ENCODE measurements at regions not wholly inside any gene's neighbourhood (a gene's known extent, or its start where the extent isn't known, plus 50 kb on each side); places are given as distances from the start of the nearest gene placed in this dataset.

DNA sequence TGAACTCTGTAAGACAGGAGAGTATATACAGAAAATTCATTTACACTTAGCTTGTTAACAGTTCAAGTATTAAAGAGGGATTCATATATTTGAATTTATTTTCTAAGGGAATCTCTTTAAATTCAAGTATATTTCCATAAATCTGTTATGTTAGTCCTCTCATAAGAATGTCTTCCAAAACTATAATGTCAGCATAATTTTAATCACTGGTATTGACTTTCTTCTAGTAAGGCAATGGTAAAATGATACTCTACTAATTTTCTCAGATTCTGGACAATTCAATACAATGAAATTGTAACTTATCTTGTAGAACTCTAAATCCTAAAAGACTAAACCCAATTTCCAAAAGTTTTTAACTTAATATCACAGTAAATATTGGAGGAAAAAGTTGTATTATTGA, 66.3 kb upstream of the EPHA6 start:
- DNase-seq (ENCODE audit: low spot score) (no peak), ATAC-seq (ENCODE audit: insufficient number of reproducible peaks, low FRiP score, low read depth) (no peak)
- no peak for TF ChIP-seq CTCF (IDR thresholded peaks at IDR 0.05)
- H3K9me3 ChIP-seq: no peaks in the 10 kb centered on the region
- H3K27ac ChIP-seq: no peak overlapping the region
- H3K27me3 ChIP-seq (replicated peaks; ENCODE audit: insufficient read depth): no peaks in the 10 kb centered on the region
- no peak overlapping the region for H3K4me3 ChIP-seq
- H3K4me1 ChIP-seq (ENCODE audit: control insufficient read depth in 1 of 2, low read depth in 2 of 2): no peaks in the 10 kb centered on the region
- H3K36me3 ChIP-seq: no peaks in the 10 kb centered on the region

DNA sequence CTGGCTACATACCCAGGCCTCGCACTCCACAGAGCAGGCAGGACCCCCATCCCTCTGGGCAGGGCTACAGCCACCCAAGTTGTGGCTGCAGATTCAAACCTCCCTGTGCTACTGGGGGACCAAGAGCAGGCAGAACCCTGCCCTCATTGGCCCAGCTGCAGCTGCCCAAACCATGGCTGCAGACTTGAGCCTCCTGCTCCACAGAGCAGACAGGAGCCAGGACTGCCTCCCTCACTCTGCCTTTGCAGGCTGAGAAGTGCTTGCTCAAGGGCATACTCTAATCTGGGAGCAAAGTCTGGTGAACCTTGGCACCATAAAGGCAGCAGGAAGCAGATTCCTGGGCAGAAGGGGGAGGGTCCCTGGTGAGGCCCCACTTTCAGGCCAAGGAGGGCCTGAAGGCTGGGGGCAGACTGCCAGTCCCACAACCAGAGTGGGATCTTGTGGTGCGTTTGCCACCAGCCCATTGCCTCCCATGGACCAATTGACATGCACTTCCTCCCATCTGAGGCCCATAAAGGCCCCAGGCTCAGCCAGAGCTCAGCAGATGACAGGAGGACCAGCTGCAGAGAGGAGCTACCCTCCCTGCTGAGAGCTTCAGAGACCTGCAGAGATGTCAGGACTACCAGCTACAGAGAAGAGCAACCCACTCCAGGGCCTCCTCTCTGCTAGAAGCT, 64.2 kb upstream of the EPHA6 start:
- no peak for DNase-seq (ENCODE audit: low spot score)
- no peak for TF ChIP-seq CTCF (IDR thresholded peaks at IDR 0.05)
- no peaks in the 10 kb centered on the region for H3K36me3 ChIP-seq
- H3K4me3 ChIP-seq: no peak overlapping the region
- H3K4me1 ChIP-seq (ENCODE audit: control insufficient read depth in 1 of 2, low read depth in 2 of 2): no peaks in the 10 kb centered on the region
- H3K27me3 ChIP-seq (replicated peaks; ENCODE audit: insufficient read depth): no peaks in the 10 kb centered on the region
- no peaks in the 10 kb centered on the region for H3K9me3 ChIP-seq
- no peak for ATAC-seq (ENCODE audit: insufficient number of reproducible peaks, low FRiP score, low read depth)
- H3K27ac ChIP-seq: no peak overlapping the region

GRCh38 chr3:96753124-96753523, 61.3 kb upstream of the EPHA6 start:
- DNase-seq (ENCODE audit: low spot score) (no peak), ATAC-seq (ENCODE audit: insufficient number of reproducible peaks, low FRiP score, low read depth) (no peak)
- Histone ChIP-seq H3K4me3 (no peak overlapping the region), H3K9me3 (no peaks in the 10 kb centered on the region), H3K27ac (no peak overlapping the region), H3K36me3 (no peaks in the 10 kb centered on the region), H3K4me1 (ENCODE audit: control insufficient read depth in 1 of 2, low read depth in 2 of 2) (no peaks in the 10 kb centered on the region), H3K27me3 (replicated peaks; ENCODE audit: insufficient read depth) (no peaks in the 10 kb centered on the region)
- no peak for TF ChIP-seq CTCF (IDR thresholded peaks at IDR 0.05)

DNA sequence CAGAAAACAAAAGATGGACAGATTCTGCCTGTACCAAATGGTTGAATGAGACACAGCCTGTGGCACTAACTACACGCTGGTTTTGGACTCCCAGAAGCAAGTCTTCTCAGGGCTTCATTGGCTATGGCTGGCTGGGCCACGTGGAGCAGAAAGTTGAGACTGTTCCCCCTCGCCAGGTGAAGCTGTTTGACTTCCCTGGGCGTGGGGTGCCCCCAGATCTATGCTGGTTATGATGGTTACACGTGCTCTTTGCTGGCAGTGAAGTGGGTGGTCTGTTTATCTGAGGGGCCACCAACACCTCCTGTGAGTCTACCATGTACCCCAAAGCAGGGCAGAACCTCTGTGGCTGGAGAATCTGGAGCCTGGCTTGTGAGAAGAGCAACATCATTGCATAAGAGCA, 60.3 kb upstream of the EPHA6 start:
- DNase-seq (ENCODE audit: low spot score) (no peak), ATAC-seq (ENCODE audit: insufficient number of reproducible peaks, low FRiP score, low read depth) (no peak)
- no peaks in the 10 kb centered on the region for H3K36me3 ChIP-seq
- no peaks in the 10 kb centered on the region for H3K27me3 ChIP-seq (replicated peaks; ENCODE audit: insufficient read depth)
- H3K27ac ChIP-seq: no peak overlapping the region
- H3K4me1 ChIP-seq (ENCODE audit: control insufficient read depth in 1 of 2, low read depth in 2 of 2): no peaks in the 10 kb centered on the region
- H3K9me3 ChIP-seq: no peaks in the 10 kb centered on the region
- H3K4me3 ChIP-seq: no peak overlapping the region
- no peak for TF ChIP-seq CTCF (IDR thresholded peaks at IDR 0.05)

DNA sequence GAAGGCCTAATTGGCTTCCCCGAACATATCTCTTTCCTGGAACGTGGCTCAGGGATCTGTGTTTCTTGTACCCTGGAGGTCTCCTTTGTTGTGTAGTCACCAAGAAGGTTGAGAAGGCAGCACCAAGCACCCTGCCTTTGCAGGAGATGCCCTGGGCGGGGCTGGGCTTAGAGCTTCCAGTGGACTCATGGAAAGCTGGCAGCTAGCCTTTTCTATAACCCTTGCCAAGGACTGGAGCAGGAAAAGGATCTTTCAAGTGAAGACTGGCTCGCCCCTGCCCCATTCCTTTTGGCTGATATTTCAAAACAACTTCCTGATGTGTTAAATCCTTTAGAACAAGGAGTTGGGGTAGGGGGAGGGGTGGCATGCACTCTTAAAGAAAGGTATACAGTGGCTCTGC, 58.9 kb upstream of the EPHA6 start:
- H3K4me1 ChIP-seq (ENCODE audit: control insufficient read depth in 1 of 2, low read depth in 2 of 2): no peaks in the 10 kb centered on the region
- no peak for TF ChIP-seq CTCF (IDR thresholded peaks at IDR 0.05)
- DNase-seq (ENCODE audit: low spot score): no peak
- no peak overlapping the region for H3K4me3 ChIP-seq
- ATAC-seq (ENCODE audit: insufficient number of reproducible peaks, low FRiP score, low read depth): no peak
- no peaks in the 10 kb centered on the region for H3K9me3 ChIP-seq
- H3K36me3 ChIP-seq: no peaks in the 10 kb centered on the region
- H3K27ac ChIP-seq: no peak overlapping the region
- no peaks in the 10 kb centered on the region for H3K27me3 ChIP-seq (replicated peaks; ENCODE audit: insufficient read depth)
